ENCODE measurements at regions not wholly inside any gene's neighbourhood (a gene's known extent, or its start where the extent isn't known, plus 50 kb on each side); places are given as distances from the start of the nearest gene placed in this dataset.

- no peak for ATAC-seq
- peaks cover 0 to 31% (median 7%) of the 10 kb centered on the region in 12 donors for H3K9me3 ChIP-seq
- WGBS, 4 donors = 67 to 77% (median 69%) methylated on average over 7 of the region's 7 CpGs
- no peaks in the 10 kb centered on the region for H3K4me1 ChIP-seq
- H3K27me3 ChIP-seq = peaks cover 0 to 4% (median 0%) of the 10 kb centered on the region in 9 donors
- intact Hi-C loops (cut with DNase I) = no loop called here
- no peaks in the 10 kb centered on the region for H3K36me3 ChIP-seq
- no peak overlapping the region for H3K4me3 ChIP-seq
- TF ChIP-seq CTCF (IDR thresholded peaks at IDR 0.05) (no peak), POLR2A (IDR thresholded peaks at IDR 0.05) (no peak)
- no peak for DNase-seq
- no peak overlapping the region for H3K27ac ChIP-seq
Measured at GRCh38 chr16:27123795-27124409, 57.2 kb downstream of the C16orf82 start.

GRCh38 chr16:27127308-27127707 lies 60.6 kb downstream of the C16orf82 start:
- no peak for DNase-seq
- no peak for ATAC-seq
- Histone ChIP-seq H3K27ac (no peak overlapping the region), H3K9me3 (peaks cover 0 to 21% (median 2%) of the 10 kb centered on the region in 12 donors), H3K4me1 (no peaks in the 10 kb centered on the region), H3K27me3 (peaks cover 0 to 4% (median 0%) of the 10 kb centered on the region in 9 donors), H3K36me3 (no peaks in the 10 kb centered on the region), H3K4me3 (no peak overlapping the region)
- TF ChIP-seq CTCF (IDR thresholded peaks at IDR 0.05) (no peak), POLR2A (IDR thresholded peaks at IDR 0.05) (no peak)
- intact Hi-C loops (cut with DNase I) = no loop called here

- Histone ChIP-seq H3K9me3 (peaks cover 0 to 13% (median 0%) of the 10 kb centered on the region in 12 donors), H3K27ac (no peak overlapping the region), H3K4me3 (no peak overlapping the region), H3K4me1 (no peaks in the 10 kb centered on the region), H3K27me3 (peaks cover 0 to 15% (median 0%) of the 10 kb centered on the region in 9 donors), H3K36me3 (no peaks in the 10 kb centered on the region)
- TF ChIP-seq CTCF (IDR thresholded peaks at IDR 0.05) (no peak), POLR2A (IDR thresholded peaks at IDR 0.05) (no peak)
- WGBS, 4 donors = 69 to 73% (median 72%) methylated on average over 2 of the region's 2 CpGs
- ATAC-seq (no peak), DNase-seq (no peak)
- intact Hi-C loops (cut with DNase I) = no loop called here
Measured at GRCh38 chr16:27129401-27129800, 62.7 kb downstream of the C16orf82 start.

- 66 to 97% (median 82%) methylated on average over 5 of the region's 5 CpGs for WGBS, 4 donors
- intact Hi-C loops (cut with DNase I) = no loop called here
Measured at GRCh38 chr16:27138257-27138656, 65.1 kb upstream of the KDM8 start.

More at GRCh38 chr16:27138257-27138656, 65.1 kb upstream of the KDM8 start:
- ATAC-seq = no peak
- no peak overlapping the region for H3K4me3 ChIP-seq
- peaks cover 0 to 33% (median 3%) of the 10 kb centered on the region in 9 donors for H3K27me3 ChIP-seq
- H3K4me1 ChIP-seq = no peaks in the 10 kb centered on the region
- DNase-seq = no peak
- H3K36me3 ChIP-seq = no peaks in the 10 kb centered on the region
- H3K27ac ChIP-seq = no peak overlapping the region
- TF ChIP-seq CTCF (IDR thresholded peaks at IDR 0.05) (no peak), POLR2A (IDR thresholded peaks at IDR 0.05) (no peak)
- no peaks in the 10 kb centered on the region for H3K9me3 ChIP-seq
